ENCODE measurements at regions not wholly inside any gene's neighbourhood (a gene's known extent, or its start where the extent isn't known, plus 50 kb on each side); places are given as distances from the start of the nearest gene placed in this dataset.

GRCh38 chr5:158308429-158309025, 449.6 kb upstream of the CLINT1 start:
- no peaks in the 10 kb centered on the region for H4K20me1 ChIP-seq (ENCODE audit: insufficient read depth, poor library complexity, severe bottlenecking)
- no peak for DNase-seq (ENCODE audit: low spot score)
- TF ChIP-seq, protein P1, sequence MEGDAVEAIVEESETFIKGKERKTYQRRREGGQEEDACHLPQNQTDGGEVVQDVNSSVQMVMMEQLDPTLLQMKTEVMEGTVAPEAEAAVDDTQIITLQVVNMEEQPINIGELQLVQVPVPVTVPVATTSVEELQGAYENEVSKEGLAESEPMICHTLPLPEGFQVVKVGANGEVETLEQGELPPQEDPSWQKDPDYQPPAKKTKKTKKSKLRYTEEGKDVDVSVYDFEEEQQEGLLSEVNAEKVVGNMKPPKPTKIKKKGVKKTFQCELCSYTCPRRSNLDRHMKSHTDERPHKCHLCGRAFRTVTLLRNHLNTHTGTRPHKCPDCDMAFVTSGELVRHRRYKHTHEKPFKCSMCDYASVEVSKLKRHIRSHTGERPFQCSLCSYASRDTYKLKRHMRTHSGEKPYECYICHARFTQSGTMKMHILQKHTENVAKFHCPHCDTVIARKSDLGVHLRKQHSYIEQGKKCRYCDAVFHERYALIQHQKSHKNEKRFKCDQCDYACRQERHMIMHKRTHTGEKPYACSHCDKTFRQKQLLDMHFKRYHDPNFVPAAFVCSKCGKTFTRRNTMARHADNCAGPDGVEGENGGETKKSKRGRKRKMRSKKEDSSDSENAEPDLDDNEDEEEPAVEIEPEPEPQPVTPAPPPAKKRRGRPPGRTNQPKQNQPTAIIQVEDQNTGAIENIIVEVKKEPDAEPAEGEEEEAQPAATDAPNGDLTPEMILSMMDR (IDR thresholded peaks at IDR 0.05; ENCODE audit: poor library complexity), result no peak
- no peak for TF ChIP-seq EZH2 (IDR thresholded peaks at IDR 0.05; ENCODE audit: borderline replicate concordance)
- TF ChIP-seq EZH2phosphoT487 (IDR thresholded peaks at IDR 0.05; ENCODE audit: low read depth, severe bottlenecking, unreplicated experiment), result no peak
- H3K9me3 ChIP-seq (ENCODE audit: low read depth), result no peaks in the 10 kb centered on the region
- no peaks in the 10 kb centered on the region for H3K27me3 ChIP-seq
- no peak overlapping the region for H3K4me3 ChIP-seq
- no peaks in the 10 kb centered on the region for H3K9me2 ChIP-seq (replicated peaks; ENCODE audit: insufficient read depth)
- H3K4me1 ChIP-seq (ENCODE audit: insufficient read depth), result no peaks in the 10 kb centered on the region
- H3K4me2 ChIP-seq, result peak overlapping the region; percentile 18
- H3K79me2 ChIP-seq, result no peaks in the 10 kb centered on the region
- peak overlapping the region; percentile 78 for H3K27ac ChIP-seq
- H3K36me3 ChIP-seq (replicated peaks; ENCODE audit: insufficient read depth, low read depth), result no peaks in the 10 kb centered on the region
- WGBS (ENCODE audit: low lambda C conversion rate, missing lambda C conversion rate), result 68% methylated on average over 6 of the region's 6 CpGs
- H2AFZ ChIP-seq, result no peak overlapping the region

- no peak for DNase-seq (ENCODE audit: low spot score)
- Histone ChIP-seq H3K27ac (no peak overlapping the region), H4K20me1 (ENCODE audit: insufficient read depth, poor library complexity, severe bottlenecking) (no peaks in the 10 kb centered on the region), H3K27me3 (no peaks in the 10 kb centered on the region), H2AFZ (no peak overlapping the region), H3K4me2 (no peak overlapping the region), H3K4me3 (no peak overlapping the region), H3K9me2 (replicated peaks; ENCODE audit: insufficient read depth) (no peaks in the 10 kb centered on the region), H3K79me2 (no peaks in the 10 kb centered on the region), H3K9me3 (ENCODE audit: low read depth) (no peaks in the 10 kb centered on the region), H3K36me3 (replicated peaks; ENCODE audit: insufficient read depth, low read depth) (no peaks in the 10 kb centered on the region), H3K4me1 (ENCODE audit: insufficient read depth) (no peaks in the 10 kb centered on the region)
- 100% methylated on average over 1 of the region's 1 CpG for WGBS (ENCODE audit: low lambda C conversion rate, missing lambda C conversion rate)
- TF ChIP-seq, protein P1 (IDR thresholded peaks at IDR 0.05; ENCODE audit: poor library complexity), result no peak
- TF ChIP-seq EZH2phosphoT487 (IDR thresholded peaks at IDR 0.05; ENCODE audit: low read depth, severe bottlenecking, unreplicated experiment), result no peak
- TF ChIP-seq EZH2 (IDR thresholded peaks at IDR 0.05; ENCODE audit: borderline replicate concordance), result no peak
These were observed 446.9 kb upstream of the CLINT1 start for GRCh38 chr5:158305861-158306260.

- Histone ChIP-seq H3K4me2 (no peak overlapping the region), H3K27me3 (no peaks in the 10 kb centered on the region), H2AFZ (no peak overlapping the region), H3K9me2 (replicated peaks; ENCODE audit: insufficient read depth) (no peaks in the 10 kb centered on the region), H3K4me1 (ENCODE audit: insufficient read depth) (no peaks in the 10 kb centered on the region), H3K9me3 (ENCODE audit: low read depth) (no peaks in the 10 kb centered on the region), H3K79me2 (no peaks in the 10 kb centered on the region), H3K4me3 (no peak overlapping the region), H4K20me1 (ENCODE audit: insufficient read depth, poor library complexity, severe bottlenecking) (no peaks in the 10 kb centered on the region), H3K27ac (no peak overlapping the region), H3K36me3 (replicated peaks; ENCODE audit: insufficient read depth, low read depth) (no peaks in the 10 kb centered on the region)
- DNase-seq (ENCODE audit: low spot score), result no peak
- WGBS (ENCODE audit: low lambda C conversion rate, missing lambda C conversion rate), result 90% methylated on average over 2 of the region's 2 CpGs
- TF ChIP-seq, protein P1 (IDR thresholded peaks at IDR 0.05; ENCODE audit: poor library complexity), result no peak
- TF ChIP-seq EZH2 (IDR thresholded peaks at IDR 0.05; ENCODE audit: borderline replicate concordance) (no peak), EZH2phosphoT487 (IDR thresholded peaks at IDR 0.05; ENCODE audit: low read depth, severe bottlenecking, unreplicated experiment) (no peak)
These were observed 445.7 kb upstream of the CLINT1 start for GRCh38 chr5:158304607-158305006.
